H1 (cell line): ENCODE measurements at regions not wholly inside any gene's neighbourhood (a gene's known extent, or its start where the extent isn't known, plus 50 kb on each side); places are given as distances from the start of the nearest gene placed in this dataset.

Experiments
- CTCF ChIA-PET: fragments of 300-600 bp; sonication (Branson Sonifier 250); formaldehyde crosslinking; loops from one replicate; lab custom pipeline; 2021; ENCODE audit not compliant: partially characterized antibody; lab: Charles Lee
- POLR2A ChIA-PET: fragments of 300-600 bp; sonication (Branson Sonifier 250); formaldehyde crosslinking; loops from one replicate; lab custom pipeline; 2021; ENCODE audit warnings: inconsistent platforms; ENCODE audit not compliant: partially characterized antibody; lab: Charles Lee
- DNase-seq, 2 experiments: peaks; one replicate each; pipeline versions ENCODE4 v3.0.0 to v3.0.0-alpha.2; 2010 to 2022; ENCODE audit warnings: low spot score in 2 of 2, low read depth in 1 of 2, mixed read lengths in 1 of 2
- FAIRE-seq: peaks from 2 replicates; lab custom pipeline; 2011; peaks lifted over from hg19 to GRCh38; lab: Jason Lieb, UNC
- H2AFZ ChIP-seq: 2 replicates; pipeline ENCODE4 v1.8.1; 2012; ENCODE audit warnings: low read length, inconsistent platforms
- H2AK5ac ChIP-seq: 2 replicates; pipeline ENCODE4 v1.6.1; 2013; ENCODE audit warnings: low read depth, low read length
- H2BK120ac ChIP-seq: replicated peaks from 2 replicates; pipeline ENCODE3; 2013; ENCODE audit warnings: low read depth, low read length, inconsistent platforms
- H2BK12ac ChIP-seq: 2 replicates; pipeline ENCODE4 v1.6.1; 2013; ENCODE audit warnings: low read depth, low read length
- H2BK15ac ChIP-seq: 2 replicates; pipeline ENCODE4 v1.6.1; 2013; ENCODE audit warnings: low read length
- H2BK20ac ChIP-seq: 2 replicates; pipeline ENCODE4 v1.6.1; 2013; ENCODE audit warnings: low read length
- H2BK5ac ChIP-seq: 2 replicates; pipeline ENCODE4 v1.6.1; 2013; ENCODE audit warnings: low read depth, low read length
- H3K14ac ChIP-seq: 2 replicates; pipeline ENCODE4 v1.6.1; 2013; ENCODE audit warnings: inconsistent platforms; ENCODE audit not compliant: insufficient read length
- H3K18ac ChIP-seq: 2 replicates; pipeline ENCODE4 v1.6.1; 2013; ENCODE audit warnings: low read length; ENCODE audit errors: extremely low read depth
- H3K23ac ChIP-seq: 2 replicates; pipeline ENCODE4 v1.6.1; 2013; ENCODE audit warnings: inconsistent platforms; ENCODE audit not compliant: insufficient read length
- H3K23me2 ChIP-seq: 2 replicates; pipeline ENCODE4 v1.6.1; 2013; ENCODE audit warnings: low read depth, low read length
- H3K27ac ChIP-seq: 2 replicates; pipeline ENCODE4 v1.6.1; 2011; ENCODE audit warnings: low read depth, low read length, inconsistent platforms
- H3K27me3 ChIP-seq, 4 experiments: replicated peaks in 1 of 4; 1 replicate in 1 of 4; 2 replicates in 3 of 4; pipeline versions ENCODE4 v1.6.1 to v1.8.1; 2011 to 2013; ENCODE audit warnings: low read length in 3 of 4, mild to moderate bottlenecking in 3 of 4, inconsistent platforms in 2 of 4, mixed read lengths in 2 of 4, moderate library complexity in 1 of 4; ENCODE audit not compliant: control insufficient read depth in 3 of 4, insufficient read depth in 3 of 4; ENCODE audit errors: extremely low read depth in 1 of 4
- H3K36me3 ChIP-seq, 4 experiments: 2 replicates each; pipeline versions ENCODE4 v1.6.1 to v1.8.1; 2011 to 2013; ENCODE audit warnings: mild to moderate bottlenecking in 4 of 4, low read length in 3 of 4, moderate library complexity in 2 of 4, control low read depth in 1 of 4, inconsistent platforms in 1 of 4; ENCODE audit not compliant: insufficient read depth in 4 of 4, control insufficient read depth in 2 of 4
- H3K4ac ChIP-seq: replicated peaks from 2 replicates; pipeline ENCODE3; 2013; ENCODE audit warnings: low read length, low read depth, mixed read lengths, inconsistent platforms; ENCODE audit not compliant: insufficient read length
- H3K4me1 ChIP-seq, 4 experiments: replicated peaks in 1 of 4; 1 replicate in 1 of 4; 2 replicates in 3 of 4; pipeline versions ENCODE4 v1.6.1 to v1.8.1; 2011 to 2013; ENCODE audit warnings: low read length in 3 of 4, inconsistent platforms in 2 of 4, mixed read lengths in 1 of 4; ENCODE audit not compliant: insufficient read depth in 4 of 4, control insufficient read depth in 3 of 4
- H3K4me2 ChIP-seq, 2 experiments: 2 replicates each; pipeline versions ENCODE4 v1.6.1 to v1.8.1; 2011 to 2013; ENCODE audit warnings: low read depth in 2 of 2, low read length in 2 of 2, control low read depth in 1 of 2, inconsistent platforms in 1 of 2, mild to moderate bottlenecking in 1 of 2; ENCODE audit not compliant: insufficient read depth in 1 of 2
- H3K4me3 ChIP-seq, 4 experiments: fragments of 200-600, 300-600 bp in 1 of 4; sonication (generic), shearing (Covaris generic), sonication (Bioruptor Twin) in 1 of 4; 2 replicates each; pipeline versions ENCODE4 v1.5.1 to v1.8.1; 2011 to 2016; ENCODE audit warnings: low read length in 4 of 4, low read depth in 3 of 4, control low read depth in 2 of 4, inconsistent platforms in 2 of 4, mild to moderate bottlenecking in 2 of 4, mixed read lengths in 1 of 4, moderate library complexity in 1 of 4; ENCODE audit not compliant: insufficient read depth in 2 of 4; ENCODE audit errors: extremely low read depth in 1 of 4
- H3K56ac ChIP-seq: replicated peaks from 2 replicates; pipeline ENCODE3; 2013; ENCODE audit warnings: low read depth, mild to moderate bottlenecking, mixed read lengths, low read length, inconsistent platforms; ENCODE audit not compliant: insufficient read length
- H3K79me1 ChIP-seq: 2 replicates; pipeline ENCODE4 v1.6.1; 2013; ENCODE audit warnings: low read depth, low read length, control low read depth
- H3K79me2 ChIP-seq, 2 experiments: 2 replicates each; pipeline versions ENCODE4 v1.6.1 to v1.8.1; 2012 to 2013; ENCODE audit warnings: low read length in 2 of 2, mild to moderate bottlenecking in 2 of 2, inconsistent platforms in 1 of 2; ENCODE audit not compliant: insufficient read depth in 2 of 2, control insufficient read depth in 1 of 2
- H3K9ac ChIP-seq, 4 experiments: replicated peaks in 1 of 4; 1 replicate in 1 of 4; 2 replicates in 3 of 4; pipeline versions ENCODE4 v1.6.1 to v1.8.1; 2011 to 2013; ENCODE audit warnings: low read depth in 3 of 4, low read length in 3 of 4, control low read depth in 2 of 4, mild to moderate bottlenecking in 2 of 4, moderate library complexity in 2 of 4, inconsistent platforms in 1 of 4; ENCODE audit errors: extremely low read depth in 1 of 4
- H3K9me3 ChIP-seq, 2 experiments: 2 replicates each; pipeline versions ENCODE4 v1.6.1 to v1.8.1; 2012 to 2013; ENCODE audit warnings: mild to moderate bottlenecking in 2 of 2, moderate library complexity in 2 of 2, control low read depth in 1 of 2, inconsistent platforms in 1 of 2, low read depth in 1 of 2, low read length in 1 of 2, mixed read lengths in 1 of 2; ENCODE audit not compliant: insufficient read depth in 2 of 2
- H4K20me1 ChIP-seq, 2 experiments: replicated peaks in 1 of 2; 2 replicates each; pipeline versions ENCODE3 to v1.8.1; 2011 to 2013; ENCODE audit warnings: inconsistent platforms in 2 of 2, low read length in 2 of 2, mild to moderate bottlenecking in 1 of 2; ENCODE audit not compliant: insufficient read depth in 2 of 2, control insufficient read depth in 1 of 2
- H4K5ac ChIP-seq: 2 replicates; pipeline ENCODE4 v1.6.1; 2013; ENCODE audit warnings: low read length, low read depth, mixed read lengths, inconsistent platforms; ENCODE audit not compliant: insufficient read length
- H4K8ac ChIP-seq: 2 replicates; pipeline ENCODE4 v1.8.0; 2013; ENCODE audit warnings: mild to moderate bottlenecking, moderate library complexity, low read length, inconsistent platforms; ENCODE audit not compliant: insufficient read depth; ENCODE audit errors: extremely low read depth
- H4K91ac ChIP-seq: replicated peaks from 2 replicates; pipeline ENCODE3; 2013; ENCODE audit warnings: low read length, mixed read lengths, inconsistent platforms; ENCODE audit not compliant: insufficient read length
- ASH2L ChIP-seq: fragments of 200-600, 300-600 bp; sonication (generic); IDR thresholded peaks from one replicate; pipeline ENCODE4 v1.7.1; 2017; ENCODE audit warnings: low read length
- CBX5 ChIP-seq: fragments of 300-800, 300-1000 bp; sonication (generic); IDR thresholded peaks from 2 replicates; pipeline ENCODE4 v1.7.1; 2016; ENCODE audit warnings: antibody characterized with exemption, low read length, low read depth
- EP300 ChIP-seq, 2 experiments: IDR thresholded peaks; 1 replicate in 1 of 2; 2 replicates in 1 of 2; pipeline ENCODE4 v1.6.1; 2011 to 2012; ENCODE audit warnings: low read depth in 2 of 2, low read length in 2 of 2, mild to moderate bottlenecking in 2 of 2, borderline replicate concordance in 1 of 2, inconsistent platforms in 1 of 2, moderate library complexity in 1 of 2
- FOSL1 ChIP-seq: IDR thresholded peaks from 2 replicates; pipeline ENCODE4 v1.6.1; 2011; ENCODE audit warnings: mild to moderate bottlenecking, low read depth, low read length, moderate library complexity; ENCODE audit not compliant: insufficient read depth
- HDAC2 ChIP-seq, 2 experiments: fragments of 300-600 bp in 1 of 2; sonication (generic) in 1 of 2; IDR thresholded peaks; 2 replicates each; pipeline ENCODE4 v1.6.1; 2011 to 2012; ENCODE audit warnings: low read depth in 2 of 2, low read length in 2 of 2, mild to moderate bottlenecking in 2 of 2, moderate library complexity in 2 of 2, borderline replicate concordance in 1 of 2, inconsistent platforms in 1 of 2
- POLR2AphosphoS5 ChIP-seq: IDR thresholded peaks from 2 replicates; pipeline ENCODE4 v1.6.1; 2011; ENCODE audit warnings: low read depth, low read length
- RAD21 ChIP-seq, 2 experiments: IDR thresholded peaks in 1 of 2; conservative IDR thresholded peaks in 1 of 2; 2 replicates each; pipeline ENCODE4 v1.6.1; 2011; ENCODE audit warnings: low read depth in 2 of 2, low read length in 2 of 2, improper control_type of control experiment in 1 of 2, inconsistent platforms in 1 of 2, mild to moderate bottlenecking in 1 of 2, moderate library complexity in 1 of 2
- SIN3A ChIP-seq, 2 experiments: IDR thresholded peaks in 1 of 2; conservative IDR thresholded peaks in 1 of 2; 2 replicates each; pipeline ENCODE4 v1.6.1; 2011 to 2012; ENCODE audit warnings: low read length in 2 of 2, improper control_type of control experiment in 1 of 2, low read depth in 1 of 2, mild to moderate bottlenecking in 1 of 2
- SRF ChIP-seq: IDR thresholded peaks from 2 replicates; pipeline ENCODE4 v1.6.1; 2011; ENCODE audit warnings: mild to moderate bottlenecking, low read depth, low read length, moderate library complexity
- TAF1 ChIP-seq: IDR thresholded peaks from 2 replicates; pipeline ENCODE4 v1.6.1; 2011; ENCODE audit warnings: mild to moderate bottlenecking, low read depth, low read length
- TCF12 ChIP-seq: IDR thresholded peaks from 2 replicates; pipeline ENCODE4 v1.6.1; 2011; ENCODE audit warnings: low read depth, mild to moderate bottlenecking, low read length
- YY1 ChIP-seq: IDR thresholded peaks from 2 replicates; pipeline ENCODE4 v1.6.1; 2011; ENCODE audit warnings: low read depth, mild to moderate bottlenecking, low read length
- WGBS, 2 experiments: shearing (Covaris generic) in 1 of 2; methylation state at CpG; one replicate each; pipeline versions ENCODE4 v1.1.6 to v1.1.7; 2013 to 2015; ENCODE audit warnings: low lambda C conversion rate in 2 of 2, mixed read lengths in 2 of 2, inconsistent platforms in 1 of 2, low coverage in 1 of 2, missing lambda C conversion rate in 1 of 2; ENCODE audit not compliant: insufficient replicate concordance in 2 of 2, insufficient coverage in 1 of 2, insufficient read length in 1 of 2; ENCODE audit errors: extremely low coverage in 1 of 2, missing lambda C conversion rate in 1 of 2; 5-methylcytosine and 5-hydroxymethylcytosine counted together

GRCh38 chr3:158991146-158991705 is 189.4 kb downstream of the MFSD1 start:
- WGBS, 2 experiments = 44% methylated on average over 6 of the region's 6 CpGs; no CpG with 5 or more reads in 1 of the 2 experiments
- POLR2A ChIA-PET = no interaction called here
- TF ChIP-seq RAD21 (IDR thresholded peaks at IDR 0.05 in 1 of 2, conservative IDR thresholded peaks at IDR 0.05 in 1 of 2; ENCODE audit: low read depth in 2 of 2, low read length in 2 of 2) (peak in 1 of 2 experiments; percentile 6; a peak in 1 of 4 replicates), TAF1 (0 out of 2 replicates have a peak, but pooled peaks have one; percentile 37), ASH2L (peak; percentile 89), SRF (no peak), HDAC2 (IDR thresholded peaks at IDR 0.05; ENCODE audit: borderline replicate concordance in 1 of 2, low read depth in 2 of 2, low read length in 2 of 2) (no peak), FOSL1 (no peak), POLR2AphosphoS5 (no peak), TCF12 (peak; percentile 83; the same call in 1 of the 2 replicates), CBX5 (no peak), EP300 (IDR thresholded peaks at IDR 0.05; ENCODE audit: borderline replicate concordance in 1 of 2, low read depth in 2 of 2, low read length in 2 of 2) (0 out of 3 replicates have a peak, but pooled peaks of 1 of the 2 experiments have one; percentile 8), SIN3A (conservative IDR thresholded peaks at IDR 0.05 in 1 of 2, IDR thresholded peaks at IDR 0.05 in 1 of 2; ENCODE audit: low read depth in 1 of 2, low read length in 2 of 2) (no peak), YY1 (peak; percentile 91)

More at GRCh38 chr3:158991146-158991705, 189.4 kb downstream of the MFSD1 start:
- no peak overlapping the region for H2BK120ac ChIP-seq
- no peak overlapping the region for H3K14ac ChIP-seq
- H3K56ac ChIP-seq = no peak overlapping the region
- peak overlapping the region; percentile 85 for H4K91ac ChIP-seq
- no peak overlapping the region for H3K23ac ChIP-seq
- H2BK12ac ChIP-seq = peak overlapping the region; percentile 68; the same call in 1 of the 2 replicates
- no peak overlapping the region for H3K4me3 ChIP-seq
- FAIRE-seq (peak; percentile 24), DNase-seq (peak; percentile 49 to 71)
- H3K4me1 ChIP-seq = peaks cover 0 to 3% (median 2%) of the 10 kb centered on the region in 4 experiments; a peak in 3 of 7 replicates
- no peak overlapping the region for H3K9ac ChIP-seq
- 0 out of 2 replicates have a peak overlapping the region, but pooled peaks have one; percentile 13 for H2BK20ac ChIP-seq
- H3K79me1 ChIP-seq = no peaks in the 10 kb centered on the region
- peak overlapping the region; percentile 89; the same call in 1 of the 2 replicates for H4K8ac ChIP-seq
- peak overlapping the region; percentile 92 for H2AFZ ChIP-seq
- H3K4me2 ChIP-seq = peak overlapping the region in 1 of 2 experiments; percentile 54; a peak in 2 of 4 replicates
- no peaks in the 10 kb centered on the region for H3K23me2 ChIP-seq
- H3K79me2 ChIP-seq = no peaks in the 10 kb centered on the region
- no peaks in the 10 kb centered on the region for H3K27me3 ChIP-seq
- no peak overlapping the region for H4K5ac ChIP-seq
- CTCF ChIA-PET = interaction anchor here (0.7 kb wide), 1 partner anchor 1058 kb away, joined by 3 read pairs; no protein-coding TSS in a partner anchor
- H2AK5ac ChIP-seq = no peak overlapping the region
- H3K27ac ChIP-seq = no peak overlapping the region
- no peaks in the 10 kb centered on the region for H3K36me3 ChIP-seq
- no peak overlapping the region for H2BK15ac ChIP-seq
- no peaks in the 10 kb centered on the region for H4K20me1 ChIP-seq
- H3K4ac ChIP-seq = no peak overlapping the region
- H2BK5ac ChIP-seq = peak overlapping the region; percentile 44; the same call in 1 of the 2 replicates
- peak overlapping the region; percentile 62 for H3K18ac ChIP-seq
- H3K9me3 ChIP-seq = no peaks in the 10 kb centered on the region
